Small intestine (tissue), 7 donors: ENCODE measurements at regions not wholly inside any gene's neighbourhood (a gene's known extent, or its start where the extent isn't known, plus 50 kb on each side); places are given as distances from the start of the nearest gene placed in this dataset.

ENCODE experiments used
- DNase-seq, 2 donors: peaks; one replicate each; pipeline versions ENCODE4 v3.0.0 to v3.0.0-alpha.2; 2013
- FAIRE-seq: peaks from 2 replicates; lab custom pipeline; 2012; peaks lifted over from hg19 to GRCh38; lab: Jason Lieb, UNC
- H3K27ac ChIP-seq, 3 donors: one replicate each; pipeline ENCODE4 v1.5.1; 2013; ENCODE audit warnings: low read length in 2 of 3, mild to moderate bottlenecking in 2 of 3, control low read depth in 1 of 3, inconsistent platforms in 1 of 3, low read depth in 1 of 3, moderate library complexity in 1 of 3
- H3K27me3 ChIP-seq, 3 donors: one replicate each; pipeline ENCODE4 v1.6.1; 2013; ENCODE audit warnings: low read length in 3 of 3, inconsistent platforms in 1 of 3; ENCODE audit not compliant: control insufficient read depth in 3 of 3, insufficient read depth in 3 of 3
- H3K36me3 ChIP-seq, 3 donors: one replicate each; pipeline ENCODE4 v1.6.1; 2013; ENCODE audit warnings: low read length in 3 of 3, inconsistent platforms in 1 of 3, low read depth in 1 of 3, mild to moderate bottlenecking in 1 of 3, moderate library complexity in 1 of 3; ENCODE audit not compliant: control insufficient read depth in 3 of 3, insufficient read depth in 2 of 3
- H3K4me1 ChIP-seq, 3 donors: one replicate each; pipeline ENCODE4 v1.6.1; 2013; ENCODE audit warnings: low read length in 2 of 3, inconsistent platforms in 1 of 3, low read depth in 1 of 3, mild to moderate bottlenecking in 1 of 3, moderate library complexity in 1 of 3; ENCODE audit not compliant: control insufficient read depth in 3 of 3, insufficient read depth in 2 of 3
- H3K4me3 ChIP-seq, 3 donors: one replicate each; pipeline ENCODE4 v1.5.1; 2013; ENCODE audit warnings: low read length in 3 of 3, control low read depth in 1 of 3, inconsistent platforms in 1 of 3, low read depth in 1 of 3, mild to moderate bottlenecking in 1 of 3, moderate library complexity in 1 of 3
- H3K9me3 ChIP-seq, 2 donors: one replicate each; pipeline ENCODE4 v1.6.1; 2013; ENCODE audit warnings: low read depth in 1 of 2, low read length in 1 of 2; ENCODE audit not compliant: control insufficient read depth in 2 of 2, insufficient read depth in 1 of 2
- WGBS, 3 donors: extraction: QIAGEN DNeasy Blood & Tissue Kit; methylation state at CpG; one replicate each; pipeline ENCODE4 v1.1.7; 2013; 5-methylcytosine and 5-hydroxymethylcytosine counted together
- donor health status: healthy with polysubstance abuse.
- donor health status: control.
- donor health status: control.
- donor health status: Bipolar disorder and iron deficiency.
- donor health status: healthy.

- no peaks in the 10 kb centered on the region for H3K9me3 ChIP-seq
- DNase-seq (no peak), FAIRE-seq (no peak)
- no peaks in the 10 kb centered on the region for H3K4me1 ChIP-seq
- H3K36me3 ChIP-seq = no peaks in the 10 kb centered on the region
- no peaks in the 10 kb centered on the region for H3K27me3 ChIP-seq
- H3K27ac ChIP-seq = no peak overlapping the region
- no peak overlapping the region for H3K4me3 ChIP-seq
These were observed 173.6 kb upstream of the CXCL12 start for GRCh38 chr10:44558521-44558920.

GRCh38 chr10:44564361-44564760 is 179.5 kb upstream of the CXCL12 start:
- Histone ChIP-seq H3K36me3 (no peaks in the 10 kb centered on the region), H3K9me3 (no peaks in the 10 kb centered on the region), H3K4me1 (no peaks in the 10 kb centered on the region), H3K27ac (no peak overlapping the region), H3K27me3 (no peaks in the 10 kb centered on the region), H3K4me3 (no peak overlapping the region)
- no peak for FAIRE-seq
- WGBS, 3 donors = 89 to 100% (median 96%) methylated on average over 1 of the region's 1 CpG
- DNase-seq = no peak

- FAIRE-seq (no peak), DNase-seq (no peak)
- Histone ChIP-seq H3K27ac (no peak overlapping the region), H3K36me3 (no peaks in the 10 kb centered on the region), H3K4me1 (no peaks in the 10 kb centered on the region), H3K9me3 (no peaks in the 10 kb centered on the region), H3K4me3 (no peak overlapping the region), H3K27me3 (no peaks in the 10 kb centered on the region)
- WGBS, 3 donors = 51 to 80% (median 51%) methylated on average over 3 of the region's 3 CpGs
These were observed 179.9 kb upstream of the CXCL12 start for GRCh38 chr10:44564790-44565189.

- H3K27ac ChIP-seq = no peak overlapping the region
- DNase-seq (no peak), FAIRE-seq (no peak)
- H3K27me3 ChIP-seq = no peaks in the 10 kb centered on the region
- no peaks in the 10 kb centered on the region for H3K36me3 ChIP-seq
- H3K4me1 ChIP-seq = no peaks in the 10 kb centered on the region
- no peak overlapping the region for H3K4me3 ChIP-seq
- no peaks in the 10 kb centered on the region for H3K9me3 ChIP-seq
- 41 to 99% (median 43%) methylated on average over 1 of the region's 1 CpG for WGBS, 3 donors
These were observed 181.9 kb upstream of the CXCL12 start for GRCh38 chr10:44566786-44567185.

GRCh38 chr10:44567471-44567870 is 182.6 kb upstream of the CXCL12 start:
- no peaks in the 10 kb centered on the region for H3K36me3 ChIP-seq
- no peak overlapping the region for H3K4me3 ChIP-seq
- FAIRE-seq (no peak), DNase-seq (no peak)
- WGBS, 3 donors = 65 to 72% (median 68%) methylated on average over 1 of the region's 1 CpG
- no peaks in the 10 kb centered on the region for H3K4me1 ChIP-seq
- no peak overlapping the region for H3K27ac ChIP-seq
- H3K27me3 ChIP-seq = no peaks in the 10 kb centered on the region
- no peaks in the 10 kb centered on the region for H3K9me3 ChIP-seq

- Histone ChIP-seq H3K4me1 (no peaks in the 10 kb centered on the region), H3K27me3 (no peaks in the 10 kb centered on the region), H3K27ac (no peak overlapping the region), H3K9me3 (no peaks in the 10 kb centered on the region), H3K4me3 (no peak overlapping the region), H3K36me3 (no peaks in the 10 kb centered on the region)
- DNase-seq (no peak), FAIRE-seq (no peak)
- WGBS, 3 donors = 68 to 72% (median 69%) methylated on average over 10 of the region's 10 CpGs
These were observed 184.5 kb upstream of the CXCL12 start for GRCh38 chr10:44569193-44570091.

GRCh38 chr10:44571701-44572100 is 186.8 kb upstream of the CXCL12 start:
- 87 to 89% (median 88%) methylated on average over 6 of the region's 6 CpGs for WGBS, 3 donors
- H3K4me3 ChIP-seq = no peak overlapping the region
- H3K36me3 ChIP-seq = no peaks in the 10 kb centered on the region
- no peak overlapping the region for H3K27ac ChIP-seq
- no peaks in the 10 kb centered on the region for H3K27me3 ChIP-seq
- FAIRE-seq (no peak), DNase-seq (no peak)
- H3K4me1 ChIP-seq = no peaks in the 10 kb centered on the region
- no peaks in the 10 kb centered on the region for H3K9me3 ChIP-seq

- Histone ChIP-seq H3K36me3 (no peaks in the 10 kb centered on the region), H3K9me3 (no peaks in the 10 kb centered on the region), H3K27me3 (no peaks in the 10 kb centered on the region), H3K4me1 (no peaks in the 10 kb centered on the region), H3K27ac (no peak overlapping the region), H3K4me3 (no peak overlapping the region)
- FAIRE-seq (no peak), DNase-seq (no peak)
- 81 to 87% (median 86%) methylated on average over 6 of the region's 6 CpGs for WGBS, 3 donors
These were observed 187.2 kb upstream of the CXCL12 start for GRCh38 chr10:44572146-44572545.

- Histone ChIP-seq H3K9me3 (no peaks in the 10 kb centered on the region), H3K27ac (no peak overlapping the region), H3K4me3 (no peak overlapping the region), H3K4me1 (no peaks in the 10 kb centered on the region), H3K27me3 (no peaks in the 10 kb centered on the region), H3K36me3 (no peaks in the 10 kb centered on the region)
- WGBS, 3 donors = 50 to 78% (median 73%) methylated on average over 1 of the region's 1 CpG
- FAIRE-seq (no peak), DNase-seq (no peak)
These were observed 188.9 kb upstream of the CXCL12 start for GRCh38 chr10:44573821-44574220.
